Activated CD4-positive, alpha-beta memory T cell treated with anti-CD3 and anti-CD28 coated beads for 36 hours (primary cell): ENCODE measurements at regions not wholly inside any gene's neighbourhood (a gene's known extent, or its start where the extent isn't known, plus 50 kb on each side); places are given as distances from the start of the nearest gene placed in this dataset.
"Not testable (repeated sequence)": the region's sequence is repeated elsewhere in the genome, so short reads cannot be mapped to it uniquely, and the experiment has no call there.

Experiments
- CTCF ChIA-PET: fragments of 350-600 bp; sonication (Branson Sonifier 250); formaldehyde crosslinking; loops from one replicate; lab custom pipeline; 2021; ENCODE audit warnings: antibody characterized with exemption, inconsistent platforms; lab: Charles Lee
- POLR2A ChIA-PET: fragments of 350-600 bp; sonication (Branson Sonifier 250); formaldehyde crosslinking; loops from one replicate; lab custom pipeline; 2021; ENCODE audit warnings: antibody characterized with exemption; lab: Charles Lee
- DNase-seq: peaks from one replicate; pipeline ENCODE4 v3.0.0-alpha.2; 2020
- H3K27ac Mint-ChIP-seq: one replicate; pipeline ENCODE4 v1.8.0; 2021; ENCODE audit warnings: mixed read lengths
- H3K27me3 Mint-ChIP-seq: one replicate; pipeline ENCODE4 v1.8.0; 2021; ENCODE audit warnings: mixed read lengths
- H3K36me3 Mint-ChIP-seq: one replicate; pipeline ENCODE4 v1.8.0; 2021; ENCODE audit warnings: mixed read lengths
- H3K4me1 Mint-ChIP-seq: one replicate; pipeline ENCODE4 v1.8.0; 2021; ENCODE audit warnings: low read depth, mixed read lengths
- H3K4me3 Mint-ChIP-seq: one replicate; pipeline ENCODE4 v1.8.0; 2021; ENCODE audit warnings: mild to moderate bottlenecking, mixed read lengths
- H3K9me3 Mint-ChIP-seq: one replicate; pipeline ENCODE4 v1.8.0; 2021; ENCODE audit warnings: mixed read lengths
- intact Hi-C: fragments of 100-400 bp; cut with micrococcal nuclease; formaldehyde crosslinking; loops from one replicate; pipeline ENCODE4 v1.15.1; 2023

DNA sequence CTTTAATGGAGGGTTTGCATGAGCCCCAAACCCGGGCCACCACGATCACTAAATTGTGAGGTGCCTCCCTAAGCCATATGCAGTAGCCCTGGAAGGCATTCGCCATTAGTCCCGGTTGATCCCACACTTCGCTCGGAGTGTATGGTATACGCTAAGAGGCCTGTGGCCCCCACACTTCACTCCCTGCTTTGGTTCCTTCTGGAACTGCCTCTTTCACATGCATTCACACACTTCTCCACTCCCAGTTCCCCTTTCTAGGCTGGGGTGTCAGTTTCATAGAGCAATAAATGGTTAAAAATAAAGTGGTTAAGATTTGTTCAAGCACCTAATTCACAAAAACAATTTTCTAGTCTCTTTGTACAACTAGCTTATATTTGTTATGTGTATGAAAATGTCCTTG lies 212.1 kb upstream of the KCND2 start:
- Mint-ChIP-seq H3K4me1 (no peaks in the 10 kb centered on the region), H3K36me3 (no peaks in the 10 kb centered on the region), H3K4me3 (no peak overlapping the region), H3K27ac (no peak overlapping the region), H3K9me3 (peaks cover 14% of the 10 kb centered on the region), H3K27me3 (no peaks in the 10 kb centered on the region)
- DNase-seq, result no peak
- intact Hi-C loops, result no loop called here
- POLR2A ChIA-PET, result no interaction called here
- CTCF ChIA-PET, result no interaction called here

DNA sequence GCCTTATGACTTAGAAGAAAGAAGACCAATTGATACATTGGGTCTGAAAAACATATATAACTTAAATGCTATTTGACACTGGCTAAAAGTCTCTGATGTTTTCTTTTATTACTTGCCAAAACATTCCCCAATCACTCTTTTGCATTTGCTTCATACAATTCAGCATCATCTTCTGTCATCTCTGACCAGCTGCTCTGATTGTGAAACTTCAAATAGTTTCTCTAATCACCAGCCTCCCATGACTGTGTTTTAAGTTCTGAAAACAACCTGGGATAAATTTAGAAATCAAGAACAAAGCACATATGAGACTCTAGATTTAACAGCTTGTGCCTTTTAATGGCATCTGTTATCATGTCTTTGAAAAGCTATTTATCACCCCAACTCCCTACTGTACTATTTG lies 208.4 kb upstream of the KCND2 start:
- Mint-ChIP-seq H3K27me3 (no peaks in the 10 kb centered on the region), H3K4me3 (no peak overlapping the region), H3K36me3 (no peaks in the 10 kb centered on the region), H3K4me1 (no peaks in the 10 kb centered on the region), H3K27ac (no peak overlapping the region), H3K9me3 (peaks cover 22% of the 10 kb centered on the region)
- no peak for DNase-seq
- ChIA-PET POLR2A (no interaction called here), CTCF (no interaction called here)
- intact Hi-C loops, result no loop called here

DNA sequence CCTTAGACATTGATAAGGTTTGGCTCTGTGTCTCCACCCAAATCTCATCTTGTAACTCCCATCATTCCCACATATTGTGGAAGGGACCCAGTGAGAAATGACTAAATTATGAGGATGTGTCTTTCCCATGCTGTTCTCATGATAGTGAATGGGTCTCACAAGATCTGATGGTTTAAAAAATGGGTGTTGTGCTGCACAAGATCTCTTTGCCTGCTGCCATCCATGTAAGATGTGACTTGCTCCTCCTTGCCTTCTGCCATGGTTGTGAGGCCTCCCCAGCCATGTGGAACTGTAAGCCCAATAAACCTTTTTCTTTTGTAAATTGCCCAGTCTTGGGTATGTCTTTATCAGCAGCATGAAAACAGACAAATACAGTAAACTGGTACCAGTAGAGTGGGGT lies 206.1 kb upstream of the KCND2 start:
- H3K9me3 Mint-ChIP-seq, result peaks cover 25% of the 10 kb centered on the region
- H3K4me3 Mint-ChIP-seq, H3K27ac Mint-ChIP-seq, CTCF ChIA-PET, H3K27me3 Mint-ChIP-seq, POLR2A ChIA-PET, DNase-seq, intact Hi-C loops, H3K4me1 Mint-ChIP-seq, H3K36me3 Mint-ChIP-seq: not testable (repeated sequence)

DNA sequence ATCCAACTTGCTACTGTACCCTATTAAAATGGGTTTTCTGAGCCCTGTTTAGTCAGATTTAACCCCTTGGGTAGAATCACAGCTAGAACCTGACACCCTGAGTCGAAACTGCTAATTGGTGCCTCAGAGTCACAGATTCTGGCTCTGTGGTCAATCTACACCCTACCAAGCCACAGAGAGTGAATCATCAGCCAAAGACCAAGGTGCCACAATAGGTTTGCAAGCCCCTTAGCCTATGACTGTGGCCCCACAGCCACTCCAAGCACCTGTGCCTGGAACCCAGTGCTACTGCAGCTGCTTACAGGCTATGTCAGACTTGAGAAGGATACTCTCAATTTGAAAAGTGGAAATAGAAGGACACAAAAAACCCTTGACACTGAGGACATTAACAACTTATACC lies 202.8 kb upstream of the KCND2 start:
- H3K4me3 Mint-ChIP-seq, result no peak overlapping the region
- H3K27ac Mint-ChIP-seq, result no peak overlapping the region
- POLR2A ChIA-PET, result no interaction called here
- no peaks in the 10 kb centered on the region for H3K4me1 Mint-ChIP-seq
- H3K36me3 Mint-ChIP-seq, result no peaks in the 10 kb centered on the region
- peaks cover 25% of the 10 kb centered on the region for H3K9me3 Mint-ChIP-seq
- no peaks in the 10 kb centered on the region for H3K27me3 Mint-ChIP-seq
- CTCF ChIA-PET, result no interaction called here
- intact Hi-C loops, result no loop called here
- DNase-seq, result no peak

DNA sequence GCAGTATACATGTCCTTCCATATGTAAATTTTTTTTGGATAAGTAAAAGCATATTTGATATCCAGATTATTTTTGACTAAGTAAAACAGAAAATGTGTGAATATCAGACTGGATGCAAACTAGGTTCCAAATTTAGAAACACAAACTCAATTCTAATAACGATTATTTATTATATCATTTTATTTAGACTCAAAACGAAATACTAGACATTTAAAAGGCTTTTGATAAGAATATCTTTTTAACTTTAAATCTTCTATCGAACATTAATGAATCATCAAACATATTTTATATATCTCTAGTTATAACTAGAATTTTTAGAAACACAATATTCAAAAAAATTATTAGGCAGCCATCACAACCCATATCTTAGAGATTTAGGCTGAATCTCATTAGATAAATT lies 195.2 kb upstream of the KCND2 start:
- Mint-ChIP-seq H3K4me1 (no peaks in the 10 kb centered on the region), H3K36me3 (no peaks in the 10 kb centered on the region), H3K9me3 (no peaks in the 10 kb centered on the region), H3K27me3 (no peaks in the 10 kb centered on the region), H3K27ac (no peak overlapping the region), H3K4me3 (no peak overlapping the region)
- POLR2A ChIA-PET, result no interaction called here
- no peak for DNase-seq
- CTCF ChIA-PET, result no interaction called here
- intact Hi-C loops, result no loop called here

GRCh38 chr7:120079022-120079421 lies 194.0 kb upstream of the KCND2 start:
- Mint-ChIP-seq H3K27me3 (no peaks in the 10 kb centered on the region), H3K4me1 (no peaks in the 10 kb centered on the region), H3K4me3 (no peak overlapping the region), H3K36me3 (no peaks in the 10 kb centered on the region), H3K9me3 (peaks cover 2% of the 10 kb centered on the region), H3K27ac (no peak overlapping the region)
- ChIA-PET CTCF (no interaction called here), POLR2A (no interaction called here)
- intact Hi-C loops, result no loop called here
- no peak for DNase-seq

GRCh38 chr7:120079704-120080103 lies 193.3 kb upstream of the KCND2 start:
- Mint-ChIP-seq H3K27me3 (no peaks in the 10 kb centered on the region), H3K4me3 (no peak overlapping the region), H3K27ac (no peak overlapping the region), H3K36me3 (no peaks in the 10 kb centered on the region), H3K4me1 (no peaks in the 10 kb centered on the region), H3K9me3 (peaks cover 2% of the 10 kb centered on the region)
- POLR2A ChIA-PET, result no interaction called here
- intact Hi-C loops, result no loop called here
- DNase-seq, result no peak
- CTCF ChIA-PET, result no interaction called here

DNA sequence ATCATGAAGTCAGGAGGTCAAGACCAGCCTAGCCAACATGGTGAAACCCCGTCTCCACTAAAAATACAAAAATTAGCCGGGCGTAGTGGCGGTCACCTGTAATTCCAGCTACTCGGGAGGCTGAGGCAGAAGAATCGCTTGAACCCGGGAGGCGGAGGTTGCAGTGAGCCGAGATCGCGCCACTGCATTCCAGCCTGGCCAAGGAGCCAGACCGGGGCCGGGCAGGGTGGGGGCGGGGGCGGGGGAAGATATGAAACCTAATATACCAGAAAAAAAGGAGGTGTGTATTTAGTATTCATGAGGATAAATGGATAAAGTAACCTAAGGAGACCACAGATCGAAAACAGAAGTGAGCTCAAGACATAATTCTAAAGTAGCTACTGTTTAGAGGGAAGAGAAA lies 186.5 kb upstream of the KCND2 start:
- H3K4me1 Mint-ChIP-seq, intact Hi-C loops, H3K27ac Mint-ChIP-seq, H3K27me3 Mint-ChIP-seq, H3K4me3 Mint-ChIP-seq, H3K36me3 Mint-ChIP-seq, POLR2A ChIA-PET, H3K9me3 Mint-ChIP-seq, DNase-seq: not testable (repeated sequence)
- CTCF ChIA-PET, result interaction anchor here (0.7 kb wide), 1 partner anchor 566 kb away, joined by 3 read pairs; no protein-coding TSS in a partner anchor

GRCh38 chr7:120089968-120090367 lies 183.0 kb upstream of the KCND2 start:
- CTCF ChIA-PET, result no interaction called here
- no peaks in the 10 kb centered on the region for H3K36me3 Mint-ChIP-seq
- peaks cover 11% of the 10 kb centered on the region for H3K9me3 Mint-ChIP-seq
- no peak for DNase-seq
- no peak overlapping the region for H3K27ac Mint-ChIP-seq
- H3K27me3 Mint-ChIP-seq, result no peaks in the 10 kb centered on the region
- POLR2A ChIA-PET, result no interaction called here
- no peaks in the 10 kb centered on the region for H3K4me1 Mint-ChIP-seq
- H3K4me3 Mint-ChIP-seq, result no peak overlapping the region
- intact Hi-C loops, result no loop called here

DNA sequence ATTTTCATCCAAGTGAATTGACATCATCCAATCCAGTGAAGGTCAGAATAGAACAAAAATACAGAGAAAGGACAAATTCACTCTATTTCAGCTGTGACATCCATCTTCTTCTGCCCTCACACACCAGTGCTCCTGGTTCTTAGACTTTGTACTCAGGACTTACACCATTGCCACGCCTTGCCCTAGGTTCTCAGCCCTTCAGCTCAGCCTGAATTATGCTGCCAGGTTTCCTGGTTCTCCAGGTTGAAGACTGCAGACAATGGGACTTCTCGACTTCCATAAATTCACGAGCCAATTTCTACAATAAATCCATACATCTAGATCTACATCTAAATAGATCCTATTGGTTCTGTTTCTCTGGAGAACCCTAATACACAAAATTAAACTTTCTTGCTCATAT lies 181.2 kb upstream of the KCND2 start:
- H3K4me3 Mint-ChIP-seq, result no peak overlapping the region
- no peak overlapping the region for H3K27ac Mint-ChIP-seq
- H3K27me3 Mint-ChIP-seq, result no peaks in the 10 kb centered on the region
- no peaks in the 10 kb centered on the region for H3K4me1 Mint-ChIP-seq
- H3K9me3 Mint-ChIP-seq, result peaks cover 11% of the 10 kb centered on the region
- ChIA-PET CTCF (no interaction called here), POLR2A (no interaction called here)
- intact Hi-C loops, result no loop called here
- no peaks in the 10 kb centered on the region for H3K36me3 Mint-ChIP-seq
- DNase-seq, result no peak

GRCh38 chr7:120097020-120097419 lies 176.0 kb upstream of the KCND2 start:
- CTCF ChIA-PET, result no interaction called here
- H3K36me3 Mint-ChIP-seq, result no peaks in the 10 kb centered on the region
- POLR2A ChIA-PET, result no interaction called here
- H3K27ac Mint-ChIP-seq, result no peak overlapping the region
- H3K4me1 Mint-ChIP-seq, result no peaks in the 10 kb centered on the region
- intact Hi-C loops, result no loop called here
- H3K9me3 Mint-ChIP-seq, result peaks cover 17% of the 10 kb centered on the region
- no peak for DNase-seq
- no peak overlapping the region for H3K4me3 Mint-ChIP-seq
- no peaks in the 10 kb centered on the region for H3K27me3 Mint-ChIP-seq

- Mint-ChIP-seq H3K4me3 (no peak overlapping the region), H3K36me3 (no peaks in the 10 kb centered on the region), H3K27ac (no peak overlapping the region), H3K4me1 (no peaks in the 10 kb centered on the region), H3K9me3 (peaks cover 14% of the 10 kb centered on the region), H3K27me3 (no peaks in the 10 kb centered on the region)
- intact Hi-C loops, result no loop called here
- no peak for DNase-seq
- CTCF ChIA-PET, result no interaction called here
- POLR2A ChIA-PET, result no interaction called here
Measured at GRCh38 chr7:120097774-120098173, 175.2 kb upstream of the KCND2 start.

- Mint-ChIP-seq H3K9me3 (peaks cover 21% of the 10 kb centered on the region), H3K4me3 (no peak overlapping the region)
Measured at GRCh38 chr7:120108376-120108775, 164.6 kb upstream of the KCND2 start.

DNA sequence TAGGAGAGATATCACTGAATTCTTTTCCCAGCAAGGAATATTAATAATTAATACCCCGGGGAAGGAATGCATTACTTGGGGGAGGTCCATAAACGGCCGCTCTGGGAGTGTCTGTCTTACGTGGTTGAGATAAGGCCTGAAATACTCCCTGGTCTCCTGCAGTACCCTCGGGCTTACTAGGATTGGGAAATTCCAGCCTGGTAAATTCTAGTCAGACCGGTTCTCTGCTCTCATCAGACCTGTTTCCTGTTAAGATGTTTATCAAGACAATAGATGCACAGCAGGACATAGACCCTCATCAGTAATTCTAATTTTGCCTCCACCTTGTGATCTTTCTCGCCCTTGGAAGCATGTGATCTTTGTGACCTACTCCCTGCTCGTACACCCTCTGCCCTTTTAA lies 162.8 kb upstream of the KCND2 start:
- Mint-ChIP-seq H3K9me3 (peaks cover 21% of the 10 kb centered on the region), H3K4me3 (no peak overlapping the region), H3K27ac (no peak overlapping the region), H3K36me3 (no peaks in the 10 kb centered on the region), H3K27me3 (no peaks in the 10 kb centered on the region), H3K4me1 (no peaks in the 10 kb centered on the region)
- CTCF ChIA-PET, result no interaction called here
- DNase-seq, result no peak
- intact Hi-C loops, result no loop called here
- POLR2A ChIA-PET, result no interaction called here

More at GRCh38 chr7:120108376-120108775, 164.6 kb upstream of the KCND2 start:
- CTCF ChIA-PET, result no interaction called here
- DNase-seq, result no peak
- H3K36me3 Mint-ChIP-seq, result no peaks in the 10 kb centered on the region
- POLR2A ChIA-PET, result no interaction called here
- no peak overlapping the region for H3K27ac Mint-ChIP-seq
- intact Hi-C loops, result no loop called here
- H3K4me1 Mint-ChIP-seq, result no peaks in the 10 kb centered on the region
- no peaks in the 10 kb centered on the region for H3K27me3 Mint-ChIP-seq
